Activated CD4-positive, alpha-beta T cell treated with anti-CD3 and anti-CD28 coated beads, Interleukin-2, amount 50 U/mL, for 4 hours (primary cell): ENCODE measurements at regions not wholly inside any gene's neighbourhood (a gene's known extent, or its start where the extent isn't known, plus 50 kb on each side); places are given as distances from the start of the nearest gene placed in this dataset.

Experiments
- DNase-seq, 2 experiments: peaks; one replicate each; pipeline ENCODE4 v3.0.0-alpha.2; 2020

GRCh38 chr2:33788044-33788443 lies 188.9 kb upstream of the FAM98A start:
- DNase-seq: no peak

- DNase-seq: no peak
Observed at GRCh38 chr2:33786881-33787280, 187.8 kb upstream of the FAM98A start.

- DNase-seq: no peak
Observed at GRCh38 chr2:33785201-33786106, 186.4 kb upstream of the FAM98A start.

GRCh38 chr2:33784488-33784887 lies 185.4 kb upstream of the FAM98A start:
- no peak for DNase-seq

DNA sequence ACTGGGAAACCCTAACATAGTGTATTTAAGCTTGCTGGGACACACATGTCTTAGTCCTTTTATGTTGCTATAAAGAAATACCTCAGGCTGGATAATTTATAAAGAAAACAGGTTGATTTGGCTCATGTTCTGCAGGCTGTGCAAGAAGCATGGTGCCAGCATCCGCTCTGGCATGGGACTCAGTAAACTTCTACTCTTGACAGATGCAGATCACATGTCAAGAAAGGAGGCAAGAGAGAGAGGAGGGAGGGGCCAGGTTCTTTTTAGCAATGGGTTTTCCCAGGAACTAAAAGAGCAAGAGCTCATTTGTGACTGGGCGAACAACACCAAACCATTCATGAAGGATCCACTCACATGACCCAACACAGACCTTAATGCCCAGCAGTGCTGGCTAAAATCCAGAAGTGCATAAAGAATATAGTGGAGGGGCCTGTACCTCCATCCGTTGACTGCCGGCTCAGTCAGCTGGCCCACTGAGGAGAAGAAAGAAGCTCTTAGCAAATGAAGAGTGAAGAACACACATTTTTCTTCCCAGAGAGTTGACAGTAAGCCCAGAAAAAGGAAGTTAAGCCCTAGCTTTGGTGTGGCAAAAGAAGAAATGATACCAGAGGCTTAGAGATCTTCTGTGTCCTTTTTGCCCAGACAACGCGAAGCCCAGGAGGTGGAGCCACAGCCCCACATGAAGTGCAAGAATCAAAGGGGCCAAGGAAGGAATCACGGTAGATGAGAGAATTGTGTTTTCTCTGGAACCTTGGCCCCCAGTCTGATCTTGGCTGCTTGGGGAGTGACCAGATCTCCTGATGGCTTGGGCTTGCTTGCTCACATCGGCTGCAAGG lies 183.5 kb upstream of the FAM98A start:
- no peak for DNase-seq

GRCh38 chr2:33777786-33778185 lies 178.7 kb upstream of the FAM98A start:
- no peak for DNase-seq

GRCh38 chr2:33775306-33775705 lies 176.2 kb upstream of the FAM98A start:
- no peak for DNase-seq

- DNase-seq: no peak
Observed at GRCh38 chr2:33770023-33770422, 170.9 kb upstream of the FAM98A start.

GRCh38 chr2:33766175-33766574 lies 167.1 kb upstream of the FAM98A start:
- DNase-seq: no peak

GRCh38 chr2:33765122-33765521 lies 166.0 kb upstream of the FAM98A start:
- no peak for DNase-seq

DNA sequence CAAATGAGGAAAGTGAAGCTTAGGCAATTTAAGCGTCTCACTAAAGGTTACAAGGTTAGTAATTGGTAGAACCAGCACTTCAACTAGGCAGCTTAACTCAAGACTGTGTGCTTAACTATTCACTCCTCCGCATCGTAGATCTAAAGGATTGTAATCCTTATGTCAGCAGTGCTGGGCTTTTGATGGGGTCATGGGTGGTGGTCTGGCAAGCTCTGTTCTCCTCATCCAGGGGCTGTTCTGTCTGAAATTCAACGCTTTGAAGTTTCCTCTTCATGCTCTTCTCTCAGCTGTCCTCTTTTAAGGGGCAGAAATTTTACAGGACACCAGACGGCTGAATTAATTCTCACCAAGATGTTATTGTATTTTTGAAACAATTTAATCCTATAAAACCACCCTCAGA lies 165.5 kb upstream of the FAM98A start:
- no peak for DNase-seq

GRCh38 chr2:33763671-33764310 lies 164.7 kb upstream of the FAM98A start:
- DNase-seq: no peak

GRCh38 chr2:33762636-33763035 lies 163.5 kb upstream of the FAM98A start:
- DNase-seq: no peak

DNA sequence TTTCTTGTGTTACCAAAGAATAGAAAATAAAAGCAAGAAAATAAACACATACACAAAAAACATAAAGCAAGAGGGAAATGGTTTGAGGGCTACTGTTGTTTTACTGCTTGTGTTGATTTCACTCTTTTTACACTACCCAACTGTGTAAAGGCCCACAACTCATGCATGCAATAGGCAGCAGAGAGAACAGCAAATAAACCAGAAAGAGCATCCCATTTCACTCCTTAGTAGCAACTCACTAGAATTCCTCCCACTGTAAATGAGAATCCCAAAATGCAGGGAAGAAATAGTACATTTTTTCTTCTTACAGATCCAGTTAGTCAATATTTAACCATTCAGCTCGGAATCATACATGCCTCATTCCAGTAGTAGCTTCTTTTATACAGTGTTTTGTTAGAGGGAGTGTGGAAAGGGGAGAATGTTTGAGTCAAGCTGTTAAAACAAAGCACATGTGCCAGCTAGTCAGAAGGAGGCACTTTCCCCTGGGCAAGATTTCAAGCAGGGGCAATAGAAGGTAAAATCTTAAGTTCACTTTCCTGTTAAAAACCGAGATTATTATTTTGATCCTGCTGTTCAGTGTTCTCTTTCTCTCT lies 147.2 kb upstream of the FAM98A start:
- DNase-seq: no peak

- DNase-seq: no peak
Observed at GRCh38 chr2:33735096-33735495, 136.0 kb upstream of the FAM98A start.

DNA sequence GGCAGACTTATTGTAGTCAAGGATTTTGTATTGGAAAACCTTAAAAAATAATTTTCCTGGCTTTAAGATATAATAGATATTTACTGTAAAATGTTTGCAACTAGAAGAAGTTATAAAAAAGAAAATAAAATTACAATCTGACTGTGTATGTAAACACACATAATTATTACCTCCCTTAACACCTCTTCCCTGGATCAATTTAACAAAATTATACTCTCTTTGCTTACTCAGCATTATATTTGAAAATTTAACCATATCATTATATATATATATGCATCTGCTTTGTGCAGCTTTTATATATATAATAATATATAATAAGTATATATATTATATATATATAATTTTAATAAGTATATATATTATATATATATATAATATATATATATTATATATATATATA lies 131.7 kb upstream of the FAM98A start:
- no peak for DNase-seq

GRCh38 chr2:33730193-33730592 lies 131.1 kb upstream of the FAM98A start:
- no peak for DNase-seq

DNA sequence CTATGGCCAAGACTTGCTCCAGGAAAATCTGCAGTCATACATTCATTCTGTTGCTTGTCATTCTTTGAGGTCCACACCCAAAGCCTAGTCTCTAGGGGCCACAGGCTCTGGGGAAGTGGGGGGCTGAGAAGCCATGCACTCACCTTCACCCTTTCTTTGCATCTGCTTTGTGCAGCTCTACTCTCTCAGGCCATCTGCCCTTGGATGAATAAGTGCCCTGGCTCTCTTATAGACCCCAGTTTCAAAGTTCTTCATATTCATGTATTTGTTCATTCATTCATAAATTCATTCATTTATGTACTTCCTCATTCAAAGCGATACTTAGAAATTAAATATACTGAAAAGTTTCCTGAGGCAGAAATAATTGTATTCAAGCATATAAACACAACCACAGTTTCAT lies 130.3 kb upstream of the FAM98A start:
- no peak for DNase-seq

GRCh38 chr2:33728106-33728505 lies 129.0 kb upstream of the FAM98A start:
- DNase-seq: no peak

- DNase-seq: no peak
Observed at GRCh38 chr2:33727361-33728032, 128.4 kb upstream of the FAM98A start.

DNA sequence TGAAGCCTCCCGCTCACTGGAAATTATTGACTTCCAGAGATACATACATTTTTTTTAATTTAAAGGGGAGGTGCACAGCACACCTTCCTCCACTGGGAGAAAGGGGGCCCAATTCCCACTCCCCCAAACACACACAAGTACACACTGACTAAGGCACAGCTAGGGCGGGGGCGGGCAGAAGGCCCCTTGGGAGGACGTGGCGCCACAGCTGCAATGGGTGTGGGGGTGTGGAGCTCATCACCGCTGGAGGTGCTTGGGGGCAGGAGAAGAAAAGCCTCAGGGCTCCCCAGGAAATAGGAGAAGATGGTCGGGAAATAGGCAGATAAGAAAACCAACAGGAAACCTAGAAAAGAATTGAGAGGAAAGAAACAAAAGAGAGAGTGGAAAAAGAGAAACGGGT lies 127.3 kb upstream of the FAM98A start:
- no peak for DNase-seq

DNA sequence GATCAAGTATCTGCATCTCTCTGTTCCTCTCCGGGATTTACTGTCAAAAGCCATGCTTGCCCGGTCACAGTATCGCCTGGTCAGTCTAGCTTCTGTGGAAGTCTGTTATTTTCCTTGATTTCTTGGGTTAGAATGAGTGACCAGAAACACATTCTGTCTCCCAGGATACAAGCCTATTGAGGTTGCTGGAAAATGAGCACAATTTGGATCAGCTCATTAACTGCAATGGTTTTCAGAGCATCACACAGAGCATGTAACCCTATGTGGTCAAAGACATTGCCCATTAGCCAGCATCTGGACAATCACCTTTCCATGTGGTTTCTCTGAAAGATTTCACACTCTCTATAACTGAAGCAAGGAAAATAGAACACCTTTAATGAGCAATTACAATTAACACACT lies 124.2 kb upstream of the FAM98A start:
- no peak for DNase-seq

DNA sequence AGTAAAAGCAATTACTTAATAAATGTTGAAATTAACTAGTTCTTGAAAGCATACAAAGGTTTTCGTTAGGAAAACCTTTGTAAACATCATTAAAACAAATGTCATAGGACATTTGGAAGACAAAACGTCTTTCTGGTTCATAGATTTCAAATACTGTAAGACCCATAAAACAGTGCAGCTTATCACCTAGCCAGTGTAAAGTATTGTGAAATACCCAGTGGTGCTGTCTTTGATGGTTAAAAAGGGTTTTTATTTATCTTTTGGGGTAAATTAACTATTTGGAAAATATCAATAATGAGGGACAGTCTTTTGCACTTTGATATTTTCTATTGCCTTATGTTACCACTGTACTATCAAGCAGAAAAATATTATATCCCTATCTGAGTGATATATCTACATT lies 120.0 kb upstream of the FAM98A start:
- no peak for DNase-seq
